ENCODE measurements at regions not wholly inside any gene's neighbourhood (a gene's known extent, or its start where the extent isn't known, plus 50 kb on each side); places are given as distances from the start of the nearest gene placed in this dataset.

DNA sequence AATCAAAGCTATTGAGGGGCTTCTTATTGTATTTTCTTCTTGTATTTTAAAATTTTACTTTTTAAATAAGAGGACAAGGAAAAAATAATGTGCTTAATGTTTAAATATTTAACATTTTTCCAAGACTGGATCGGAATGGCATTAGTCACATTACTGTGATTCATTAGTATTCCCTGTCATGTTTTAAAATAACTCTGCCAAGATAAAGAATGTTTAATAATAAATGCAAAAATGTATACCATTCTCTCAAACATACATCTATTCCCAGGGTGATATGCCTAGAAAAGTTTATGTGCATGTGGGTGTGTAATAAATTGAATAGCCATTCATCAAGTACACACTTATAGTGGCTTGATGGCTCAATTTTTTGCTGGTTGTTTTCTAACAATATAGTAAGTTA is 936.1 kb downstream of the PLOD2 start:
- Mint-ChIP-seq H3K4me3 (no peak overlapping the region), H3K36me3 (ENCODE audit: low read depth) (no peaks in the 10 kb centered on the region), H3K4me1 (no peaks in the 10 kb centered on the region), H3K27me3 (ENCODE audit: insufficient read depth) (no peaks in the 10 kb centered on the region), H3K9me3 (peaks cover 10% of the 10 kb centered on the region), H3K27ac (no peak overlapping the region)
- H3K9me3 ChIP-seq (ENCODE audit: control insufficient read depth, low read length), result peaks cover 13% of the 10 kb centered on the region
- no peaks in the 10 kb centered on the region for H3K4me1 ChIP-seq (ENCODE audit: control insufficient read depth, insufficient read depth, low read length)
- no peak overlapping the region for H3K9ac ChIP-seq (ENCODE audit: extremely low read depth, low read length, poor library complexity, severe bottlenecking)
- H3K4me3 ChIP-seq (ENCODE audit: low read length), result no peak overlapping the region
- WGBS, 2 experiments (ENCODE audit: insufficient coverage in 1 of 2, insufficient read length in 1 of 2), result 83% methylated on average over 1 of the region's 1 CpG; no CpG with 5 or more reads in 1 of the 2 experiments
- TF ChIP-seq, protein P1, sequence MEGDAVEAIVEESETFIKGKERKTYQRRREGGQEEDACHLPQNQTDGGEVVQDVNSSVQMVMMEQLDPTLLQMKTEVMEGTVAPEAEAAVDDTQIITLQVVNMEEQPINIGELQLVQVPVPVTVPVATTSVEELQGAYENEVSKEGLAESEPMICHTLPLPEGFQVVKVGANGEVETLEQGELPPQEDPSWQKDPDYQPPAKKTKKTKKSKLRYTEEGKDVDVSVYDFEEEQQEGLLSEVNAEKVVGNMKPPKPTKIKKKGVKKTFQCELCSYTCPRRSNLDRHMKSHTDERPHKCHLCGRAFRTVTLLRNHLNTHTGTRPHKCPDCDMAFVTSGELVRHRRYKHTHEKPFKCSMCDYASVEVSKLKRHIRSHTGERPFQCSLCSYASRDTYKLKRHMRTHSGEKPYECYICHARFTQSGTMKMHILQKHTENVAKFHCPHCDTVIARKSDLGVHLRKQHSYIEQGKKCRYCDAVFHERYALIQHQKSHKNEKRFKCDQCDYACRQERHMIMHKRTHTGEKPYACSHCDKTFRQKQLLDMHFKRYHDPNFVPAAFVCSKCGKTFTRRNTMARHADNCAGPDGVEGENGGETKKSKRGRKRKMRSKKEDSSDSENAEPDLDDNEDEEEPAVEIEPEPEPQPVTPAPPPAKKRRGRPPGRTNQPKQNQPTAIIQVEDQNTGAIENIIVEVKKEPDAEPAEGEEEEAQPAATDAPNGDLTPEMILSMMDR (conservative IDR thresholded peaks at IDR 0.05), result no peak
- H3K36me3 ChIP-seq (ENCODE audit: control insufficient read depth, insufficient read depth, low read length), result no peaks in the 10 kb centered on the region
- H3K27me3 ChIP-seq (ENCODE audit: control insufficient read depth, insufficient read depth, low read length, poor library complexity, severe bottlenecking), result no peaks in the 10 kb centered on the region
- no peak for DNase-seq
- H3K27ac ChIP-seq (ENCODE audit: low read depth, low read length), result no peak overlapping the region

DNA sequence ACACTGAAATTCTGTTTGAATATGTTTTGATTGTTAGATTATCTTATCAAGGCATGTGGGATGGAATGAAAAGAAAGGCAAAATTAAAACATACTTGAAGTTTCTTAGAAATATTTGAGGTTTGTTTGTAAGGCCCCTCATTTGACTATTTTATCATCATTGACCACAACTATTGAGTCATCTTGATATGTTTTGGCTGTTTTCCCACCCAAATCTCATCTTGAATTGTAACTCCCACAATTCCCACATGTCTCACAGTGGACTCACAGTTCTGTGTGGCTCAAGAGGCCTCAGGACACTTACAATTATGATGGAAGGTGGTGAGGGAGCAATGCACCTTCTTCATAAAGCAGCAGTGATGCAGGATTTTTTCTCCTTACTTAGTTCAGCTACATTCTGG is 917.1 kb downstream of the PLOD2 start:
- Histone ChIP-seq H3K27me3 (ENCODE audit: control insufficient read depth, insufficient read depth, low read length, poor library complexity, severe bottlenecking) (no peaks in the 10 kb centered on the region), H3K4me1 (ENCODE audit: control insufficient read depth, insufficient read depth, low read length) (no peaks in the 10 kb centered on the region), H3K9me3 (ENCODE audit: control insufficient read depth, low read length) (peaks cover 63% of the 10 kb centered on the region), H3K36me3 (ENCODE audit: control insufficient read depth, insufficient read depth, low read length) (no peaks in the 10 kb centered on the region), H3K27ac (ENCODE audit: low read depth, low read length) (no peak overlapping the region), H3K4me3 (ENCODE audit: low read length) (no peak overlapping the region), H3K9ac (ENCODE audit: extremely low read depth, low read length, poor library complexity, severe bottlenecking) (no peak overlapping the region)
- no peak overlapping the region for H3K4me3 Mint-ChIP-seq
- peaks cover 12% of the 10 kb centered on the region for H3K36me3 Mint-ChIP-seq (ENCODE audit: low read depth)
- H3K4me1 Mint-ChIP-seq, result no peaks in the 10 kb centered on the region
- DNase-seq, result no peak
- no peak overlapping the region for H3K27ac Mint-ChIP-seq
- TF ChIP-seq, protein P1 (conservative IDR thresholded peaks at IDR 0.05), result no peak
- H3K27me3 Mint-ChIP-seq (ENCODE audit: insufficient read depth), result no peaks in the 10 kb centered on the region
- peaks cover 54% of the 10 kb centered on the region for H3K9me3 Mint-ChIP-seq

DNA sequence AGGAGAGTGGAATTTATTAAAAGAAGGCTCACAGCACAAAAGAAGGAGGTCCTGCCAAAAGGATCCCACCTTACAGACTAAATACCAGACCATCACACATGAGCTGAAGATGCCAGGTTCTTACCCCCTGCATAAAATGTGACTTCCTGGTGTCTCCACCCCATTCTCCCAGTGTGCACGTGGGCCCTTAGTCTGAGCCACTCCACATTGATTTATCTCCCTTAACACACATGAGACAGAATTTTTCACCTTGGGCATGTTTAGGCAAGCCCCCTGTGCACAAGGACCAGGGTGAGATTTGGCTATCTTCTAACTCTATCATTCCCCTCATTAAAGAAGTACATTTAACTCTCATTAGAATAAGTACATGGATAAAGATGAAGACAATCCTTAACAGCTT is 916.7 kb downstream of the PLOD2 start:
- Histone ChIP-seq H3K9ac (ENCODE audit: extremely low read depth, low read length, poor library complexity, severe bottlenecking) (no peak overlapping the region), H3K27me3 (ENCODE audit: control insufficient read depth, insufficient read depth, low read length, poor library complexity, severe bottlenecking) (no peaks in the 10 kb centered on the region), H3K4me3 (ENCODE audit: low read length) (no peak overlapping the region), H3K27ac (ENCODE audit: low read depth, low read length) (no peak overlapping the region), H3K36me3 (ENCODE audit: control insufficient read depth, insufficient read depth, low read length) (no peaks in the 10 kb centered on the region), H3K9me3 (ENCODE audit: control insufficient read depth, low read length) (peaks cover 68% of the 10 kb centered on the region), H3K4me1 (ENCODE audit: control insufficient read depth, insufficient read depth, low read length) (no peaks in the 10 kb centered on the region)
- Mint-ChIP-seq H3K27ac (no peak overlapping the region), H3K36me3 (ENCODE audit: low read depth) (peaks cover 16% of the 10 kb centered on the region), H3K4me3 (no peak overlapping the region), H3K4me1 (no peaks in the 10 kb centered on the region), H3K27me3 (ENCODE audit: insufficient read depth) (no peaks in the 10 kb centered on the region), H3K9me3 (peaks cover 58% of the 10 kb centered on the region)
- DNase-seq, result no peak
- WGBS, 2 experiments (ENCODE audit: insufficient coverage in 1 of 2, insufficient read length in 1 of 2), result 86 to 92% methylated on average over 1 of the region's 1 CpG
- TF ChIP-seq, protein P1 (conservative IDR thresholded peaks at IDR 0.05), result no peak
